ENCODE measurements at regions not wholly inside any gene's neighbourhood (a gene's known extent, or its start where the extent isn't known, plus 50 kb on each side); places are given as distances from the start of the nearest gene placed in this dataset.

DNA sequence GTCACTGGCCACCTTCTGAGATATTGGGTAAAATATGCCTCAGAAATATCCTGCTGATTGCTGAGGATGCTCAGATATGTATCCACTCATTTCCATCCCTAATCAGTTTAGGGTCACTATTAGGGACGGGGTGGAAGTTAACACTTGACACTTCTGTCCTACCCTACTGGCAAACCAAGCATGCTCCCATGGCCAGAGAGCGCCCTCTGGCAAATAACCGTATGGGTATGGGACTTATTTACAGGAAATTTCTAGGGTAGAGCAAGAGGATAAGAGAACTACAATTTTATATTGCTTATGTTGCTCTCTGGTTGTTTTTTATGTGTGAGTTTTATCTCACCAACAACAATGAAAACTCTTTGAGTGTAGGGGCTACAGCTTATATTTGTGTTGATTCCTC lies 86.8 kb upstream of the TSPAN7 start:
- TF ChIP-seq, protein P1, sequence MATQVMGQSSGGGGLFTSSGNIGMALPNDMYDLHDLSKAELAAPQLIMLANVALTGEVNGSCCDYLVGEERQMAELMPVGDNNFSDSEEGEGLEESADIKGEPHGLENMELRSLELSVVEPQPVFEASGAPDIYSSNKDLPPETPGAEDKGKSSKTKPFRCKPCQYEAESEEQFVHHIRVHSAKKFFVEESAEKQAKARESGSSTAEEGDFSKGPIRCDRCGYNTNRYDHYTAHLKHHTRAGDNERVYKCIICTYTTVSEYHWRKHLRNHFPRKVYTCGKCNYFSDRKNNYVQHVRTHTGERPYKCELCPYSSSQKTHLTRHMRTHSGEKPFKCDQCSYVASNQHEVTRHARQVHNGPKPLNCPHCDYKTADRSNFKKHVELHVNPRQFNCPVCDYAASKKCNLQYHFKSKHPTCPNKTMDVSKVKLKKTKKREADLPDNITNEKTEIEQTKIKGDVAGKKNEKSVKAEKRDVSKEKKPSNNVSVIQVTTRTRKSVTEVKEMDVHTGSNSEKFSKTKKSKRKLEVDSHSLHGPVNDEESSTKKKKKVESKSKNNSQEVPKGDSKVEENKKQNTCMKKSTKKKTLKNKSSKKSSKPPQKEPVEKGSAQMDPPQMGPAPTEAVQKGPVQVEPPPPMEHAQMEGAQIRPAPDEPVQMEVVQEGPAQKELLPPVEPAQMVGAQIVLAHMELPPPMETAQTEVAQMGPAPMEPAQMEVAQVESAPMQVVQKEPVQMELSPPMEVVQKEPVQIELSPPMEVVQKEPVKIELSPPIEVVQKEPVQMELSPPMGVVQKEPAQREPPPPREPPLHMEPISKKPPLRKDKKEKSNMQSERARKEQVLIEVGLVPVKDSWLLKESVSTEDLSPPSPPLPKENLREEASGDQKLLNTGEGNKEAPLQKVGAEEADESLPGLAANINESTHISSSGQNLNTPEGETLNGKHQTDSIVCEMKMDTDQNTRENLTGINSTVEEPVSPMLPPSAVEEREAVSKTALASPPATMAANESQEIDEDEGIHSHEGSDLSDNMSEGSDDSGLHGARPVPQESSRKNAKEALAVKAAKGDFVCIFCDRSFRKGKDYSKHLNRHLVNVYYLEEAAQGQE (IDR thresholded peaks at IDR 0.05; ENCODE audit: unreplicated experiment): no peak
- TF ChIP-seq, protein P2, sequence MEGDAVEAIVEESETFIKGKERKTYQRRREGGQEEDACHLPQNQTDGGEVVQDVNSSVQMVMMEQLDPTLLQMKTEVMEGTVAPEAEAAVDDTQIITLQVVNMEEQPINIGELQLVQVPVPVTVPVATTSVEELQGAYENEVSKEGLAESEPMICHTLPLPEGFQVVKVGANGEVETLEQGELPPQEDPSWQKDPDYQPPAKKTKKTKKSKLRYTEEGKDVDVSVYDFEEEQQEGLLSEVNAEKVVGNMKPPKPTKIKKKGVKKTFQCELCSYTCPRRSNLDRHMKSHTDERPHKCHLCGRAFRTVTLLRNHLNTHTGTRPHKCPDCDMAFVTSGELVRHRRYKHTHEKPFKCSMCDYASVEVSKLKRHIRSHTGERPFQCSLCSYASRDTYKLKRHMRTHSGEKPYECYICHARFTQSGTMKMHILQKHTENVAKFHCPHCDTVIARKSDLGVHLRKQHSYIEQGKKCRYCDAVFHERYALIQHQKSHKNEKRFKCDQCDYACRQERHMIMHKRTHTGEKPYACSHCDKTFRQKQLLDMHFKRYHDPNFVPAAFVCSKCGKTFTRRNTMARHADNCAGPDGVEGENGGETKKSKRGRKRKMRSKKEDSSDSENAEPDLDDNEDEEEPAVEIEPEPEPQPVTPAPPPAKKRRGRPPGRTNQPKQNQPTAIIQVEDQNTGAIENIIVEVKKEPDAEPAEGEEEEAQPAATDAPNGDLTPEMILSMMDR (conservative IDR thresholded peaks at IDR 0.05; ENCODE audit: low read depth in 2 of 2): peak; percentile 24 to 65; a peak in 3 of 4 replicates
- TF ChIP-seq POLR2AphosphoS5 (IDR thresholded peaks at IDR 0.05; ENCODE audit: low read depth) (no peak), ZNF331 (CRISPR knock-in tag; IDR thresholded peaks at IDR 0.05; ENCODE audit: low read depth) (no peak), EZH2 (IDR thresholded peaks at IDR 0.05; ENCODE audit: low read depth, unreplicated experiment) (no peak), CREB1 (CRISPR knock-in tag; IDR thresholded peaks at IDR 0.05; ENCODE audit: low read depth) (no peak)
- TF ChIP-seq, protein P3, sequence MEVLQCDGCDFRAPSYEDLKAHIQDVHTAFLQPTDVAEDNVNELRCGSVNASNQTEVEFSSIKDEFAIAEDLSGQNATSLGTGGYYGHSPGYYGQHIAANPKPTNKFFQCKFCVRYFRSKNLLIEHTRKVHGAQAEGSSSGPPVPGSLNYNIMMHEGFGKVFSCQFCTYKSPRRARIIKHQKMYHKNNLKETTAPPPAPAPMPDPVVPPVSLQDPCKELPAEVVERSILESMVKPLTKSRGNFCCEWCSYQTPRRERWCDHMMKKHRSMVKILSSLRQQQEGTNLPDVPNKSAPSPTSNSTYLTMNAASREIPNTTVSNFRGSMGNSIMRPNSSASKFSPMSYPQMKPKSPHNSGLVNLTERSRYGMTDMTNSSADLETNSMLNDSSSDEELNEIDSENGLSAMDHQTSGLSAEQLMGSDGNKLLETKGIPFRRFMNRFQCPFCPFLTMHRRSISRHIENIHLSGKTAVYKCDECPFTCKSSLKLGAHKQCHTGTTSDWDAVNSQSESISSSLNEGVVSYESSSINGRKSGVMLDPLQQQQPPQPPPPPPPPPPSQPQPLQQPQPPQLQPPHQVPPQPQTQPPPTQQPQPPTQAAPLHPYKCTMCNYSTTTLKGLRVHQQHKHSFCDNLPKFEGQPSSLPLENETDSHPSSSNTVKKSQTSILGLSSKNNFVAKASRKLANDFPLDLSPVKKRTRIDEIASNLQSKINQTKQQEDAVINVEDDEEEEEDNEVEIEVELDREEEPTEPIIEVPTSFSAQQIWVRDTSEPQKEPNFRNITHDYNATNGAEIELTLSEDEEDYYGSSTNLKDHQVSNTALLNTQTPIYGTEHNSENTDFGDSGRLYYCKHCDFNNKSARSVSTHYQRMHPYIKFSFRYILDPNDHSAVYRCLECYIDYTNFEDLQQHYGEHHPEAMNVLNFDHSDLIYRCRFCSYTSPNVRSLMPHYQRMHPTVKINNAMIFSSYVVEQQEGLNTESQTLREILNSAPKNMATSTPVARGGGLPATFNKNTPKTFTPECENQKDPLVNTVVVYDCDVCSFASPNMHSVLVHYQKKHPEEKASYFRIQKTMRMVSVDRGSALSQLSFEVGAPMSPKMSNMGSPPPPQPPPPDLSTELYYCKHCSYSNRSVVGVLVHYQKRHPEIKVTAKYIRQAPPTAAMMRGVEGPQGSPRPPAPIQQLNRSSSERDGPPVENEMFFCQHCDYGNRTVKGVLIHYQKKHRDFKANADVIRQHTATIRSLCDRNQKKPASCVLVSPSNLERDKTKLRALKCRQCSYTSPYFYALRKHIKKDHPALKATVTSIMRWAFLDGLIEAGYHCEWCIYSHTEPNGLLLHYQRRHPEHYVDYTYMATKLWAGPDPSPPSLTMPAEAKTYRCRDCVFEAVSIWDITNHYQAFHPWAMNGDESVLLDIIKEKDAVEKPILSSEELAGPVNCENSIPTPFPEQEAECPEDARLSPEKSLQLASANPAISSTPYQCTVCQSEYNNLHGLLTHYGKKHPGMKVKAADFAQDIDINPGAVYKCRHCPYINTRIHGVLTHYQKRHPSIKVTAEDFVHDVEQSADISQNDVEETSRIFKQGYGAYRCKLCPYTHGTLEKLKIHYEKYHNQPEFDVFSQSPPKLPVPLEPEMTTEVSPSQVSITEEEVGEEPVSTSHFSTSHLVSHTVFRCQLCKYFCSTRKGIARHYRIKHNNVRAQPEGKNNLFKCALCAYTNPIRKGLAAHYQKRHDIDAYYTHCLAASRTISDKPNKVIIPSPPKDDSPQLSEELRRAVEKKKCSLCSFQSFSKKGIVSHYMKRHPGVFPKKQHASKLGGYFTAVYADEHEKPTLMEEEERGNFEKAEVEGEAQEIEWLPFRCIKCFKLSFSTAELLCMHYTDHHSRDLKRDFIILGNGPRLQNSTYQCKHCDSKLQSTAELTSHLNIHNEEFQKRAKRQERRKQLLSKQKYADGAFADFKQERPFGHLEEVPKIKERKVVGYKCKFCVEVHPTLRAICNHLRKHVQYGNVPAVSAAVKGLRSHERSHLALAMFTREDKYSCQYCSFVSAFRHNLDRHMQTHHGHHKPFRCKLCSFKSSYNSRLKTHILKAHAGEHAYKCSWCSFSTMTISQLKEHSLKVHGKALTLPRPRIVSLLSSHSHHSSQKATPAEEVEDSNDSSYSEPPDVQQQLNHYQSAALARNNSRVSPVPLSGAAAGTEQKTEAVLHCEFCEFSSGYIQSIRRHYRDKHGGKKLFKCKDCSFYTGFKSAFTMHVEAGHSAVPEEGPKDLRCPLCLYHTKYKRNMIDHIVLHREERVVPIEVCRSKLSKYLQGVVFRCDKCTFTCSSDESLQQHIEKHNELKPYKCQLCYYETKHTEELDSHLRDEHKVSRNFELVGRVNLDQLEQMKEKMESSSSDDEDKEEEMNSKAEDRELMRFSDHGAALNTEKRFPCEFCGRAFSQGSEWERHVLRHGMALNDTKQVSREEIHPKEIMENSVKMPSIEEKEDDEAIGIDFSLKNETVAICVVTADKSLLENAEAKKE (CRISPR knock-in tag; IDR thresholded peaks at IDR 0.05): no peak

All from GM23338 (cell line).